ENCODE measurements at regions not wholly inside any gene's neighbourhood (a gene's known extent, or its start where the extent isn't known, plus 50 kb on each side); places are given as distances from the start of the nearest gene placed in this dataset.

DNA sequence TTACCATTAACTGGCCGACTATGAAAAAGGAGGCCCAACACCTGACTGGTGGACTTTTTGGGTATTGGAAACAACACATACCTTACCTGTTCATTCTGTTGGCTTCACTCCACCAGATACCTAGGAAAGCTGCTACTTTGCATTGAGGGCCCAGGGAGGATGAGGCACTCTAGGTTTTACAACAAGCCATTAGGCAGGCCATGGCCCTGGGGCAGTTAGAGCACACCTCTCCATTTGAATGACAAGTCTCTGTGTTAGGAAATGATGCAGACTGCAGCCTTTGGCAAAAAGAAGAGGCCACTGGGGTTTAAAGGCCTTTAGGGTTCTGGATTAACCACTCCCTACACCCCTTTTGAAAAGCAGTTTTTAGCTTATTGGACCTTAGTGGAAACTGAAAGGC lies 144.3 kb downstream of the OR2B2 start:
- Mint-ChIP-seq H3K27ac (no peak overlapping the region), H3K36me3 (ENCODE audit: low read depth) (no peaks in the 10 kb centered on the region), H3K4me1 (peaks cover 16% of the 10 kb centered on the region), H3K27me3 (peaks cover 3% of the 10 kb centered on the region), H3K4me3 (no peak overlapping the region), H3K9me3 (no peaks in the 10 kb centered on the region)
- ChIA-PET CTCF (interaction anchor here (1.5 kb wide), 1 partner anchor 128 kb away, joined by 6 read pairs; no protein-coding TSS in a partner anchor), POLR2A (no interaction called here)
- intact Hi-C loops (cut with micrococcal nuclease) = no loop called here
- no peak for DNase-seq
- ATAC-seq (ENCODE audit: low read depth) = no peak
- TF ChIP-seq, protein P1, sequence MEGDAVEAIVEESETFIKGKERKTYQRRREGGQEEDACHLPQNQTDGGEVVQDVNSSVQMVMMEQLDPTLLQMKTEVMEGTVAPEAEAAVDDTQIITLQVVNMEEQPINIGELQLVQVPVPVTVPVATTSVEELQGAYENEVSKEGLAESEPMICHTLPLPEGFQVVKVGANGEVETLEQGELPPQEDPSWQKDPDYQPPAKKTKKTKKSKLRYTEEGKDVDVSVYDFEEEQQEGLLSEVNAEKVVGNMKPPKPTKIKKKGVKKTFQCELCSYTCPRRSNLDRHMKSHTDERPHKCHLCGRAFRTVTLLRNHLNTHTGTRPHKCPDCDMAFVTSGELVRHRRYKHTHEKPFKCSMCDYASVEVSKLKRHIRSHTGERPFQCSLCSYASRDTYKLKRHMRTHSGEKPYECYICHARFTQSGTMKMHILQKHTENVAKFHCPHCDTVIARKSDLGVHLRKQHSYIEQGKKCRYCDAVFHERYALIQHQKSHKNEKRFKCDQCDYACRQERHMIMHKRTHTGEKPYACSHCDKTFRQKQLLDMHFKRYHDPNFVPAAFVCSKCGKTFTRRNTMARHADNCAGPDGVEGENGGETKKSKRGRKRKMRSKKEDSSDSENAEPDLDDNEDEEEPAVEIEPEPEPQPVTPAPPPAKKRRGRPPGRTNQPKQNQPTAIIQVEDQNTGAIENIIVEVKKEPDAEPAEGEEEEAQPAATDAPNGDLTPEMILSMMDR (IDR thresholded peaks at IDR 0.05) = no peak

DNA sequence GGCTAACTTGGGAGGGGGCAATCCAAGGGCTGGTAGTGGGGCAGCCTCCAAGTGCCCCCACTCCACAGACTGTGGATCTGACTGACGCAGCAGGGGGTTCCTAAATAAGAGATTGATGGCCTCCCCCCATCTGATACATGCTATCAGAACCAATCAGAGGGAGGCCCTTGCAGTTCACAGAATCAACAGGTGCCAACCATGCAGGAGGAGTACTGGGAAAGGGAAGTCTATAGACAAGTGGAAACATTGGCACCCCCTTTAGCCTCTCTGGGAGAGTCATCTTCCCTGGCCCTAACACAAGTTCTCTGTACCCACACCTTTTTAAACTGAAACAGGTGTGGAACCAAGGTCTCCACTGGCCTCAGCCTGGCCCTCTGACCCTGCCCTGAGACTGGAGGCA lies 145.8 kb downstream of the OR2B2 start:
- H3K4me1 Mint-ChIP-seq = peaks cover 6% of the 10 kb centered on the region
- ChIA-PET POLR2A (no interaction called here), CTCF (interaction anchor here (1.2 kb wide), 1 partner anchor 12 kb away, joined by 4 read pairs; no protein-coding TSS in a partner anchor)
- no peak overlapping the region for H3K27ac Mint-ChIP-seq
- no peaks in the 10 kb centered on the region for H3K9me3 Mint-ChIP-seq
- H3K4me3 Mint-ChIP-seq = no peak overlapping the region
- intact Hi-C loops (cut with micrococcal nuclease) = no loop called here
- TF ChIP-seq, protein P1 (IDR thresholded peaks at IDR 0.05) = no peak
- no peak for DNase-seq
- ATAC-seq (ENCODE audit: low read depth) = no peak
- peaks cover 3% of the 10 kb centered on the region for H3K27me3 Mint-ChIP-seq
- H3K36me3 Mint-ChIP-seq (ENCODE audit: low read depth) = no peaks in the 10 kb centered on the region

DNA sequence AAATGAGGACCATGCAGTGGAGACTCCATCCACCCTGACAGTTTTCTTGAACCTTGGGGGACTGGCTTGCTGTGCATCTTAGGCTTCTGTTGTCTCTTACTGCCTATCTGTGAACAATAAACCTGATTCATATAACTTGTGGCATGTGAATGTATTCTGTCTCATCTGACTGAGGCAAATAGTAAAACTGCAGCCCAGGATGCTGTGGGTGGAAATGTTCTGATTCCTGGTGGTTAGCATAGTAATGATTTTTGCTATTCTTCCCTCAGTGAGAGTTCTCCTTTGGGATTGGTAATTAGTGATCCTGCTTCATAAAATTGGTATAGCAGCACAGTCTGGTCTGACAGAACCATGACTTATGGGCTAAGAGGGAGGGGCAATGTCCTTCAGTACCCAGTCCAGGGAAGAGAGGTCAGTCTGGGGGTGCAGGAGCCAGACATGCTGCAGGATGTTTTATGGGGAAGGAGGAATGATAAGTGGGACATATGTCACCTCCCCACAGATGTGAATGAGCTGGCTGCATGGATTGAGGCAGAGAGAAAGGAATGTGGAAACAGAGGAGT lies 147.1 kb downstream of the OR2B2 start:
- intact Hi-C loops (cut with micrococcal nuclease) = no loop called here
- Mint-ChIP-seq H3K4me3 (no peak overlapping the region), H3K36me3 (ENCODE audit: low read depth) (no peaks in the 10 kb centered on the region), H3K4me1 (peaks cover 13% of the 10 kb centered on the region), H3K27me3 (peaks cover 3% of the 10 kb centered on the region), H3K27ac (no peak overlapping the region), H3K9me3 (no peaks in the 10 kb centered on the region)
- TF ChIP-seq, protein P1 (IDR thresholded peaks at IDR 0.05) = no peak
- CTCF ChIA-PET = interaction anchor here (1.2 kb wide), 1 partner anchor 11 kb away, joined by 4 read pairs; no protein-coding TSS in a partner anchor
- POLR2A ChIA-PET = no interaction called here
- no peak for DNase-seq
- no peak for ATAC-seq (ENCODE audit: low read depth)

DNA sequence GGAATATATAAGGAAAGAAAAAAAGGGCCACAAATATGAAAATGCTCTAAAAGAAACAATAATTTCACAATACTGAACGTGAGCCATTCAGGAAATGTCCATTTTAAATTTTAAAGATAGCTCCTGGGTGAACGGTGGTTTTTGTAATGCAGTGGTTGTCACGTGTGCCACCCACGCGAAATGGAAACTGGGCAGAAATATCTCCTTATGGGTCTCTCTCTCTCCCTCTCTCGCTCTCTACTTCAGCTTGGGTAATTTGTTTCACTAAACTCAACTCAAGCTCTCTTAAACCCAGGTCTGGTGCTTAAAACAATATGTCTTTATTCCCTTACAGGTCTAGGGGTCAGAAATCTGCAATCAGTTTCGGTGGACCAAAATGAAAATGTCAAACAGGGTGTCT lies 150.8 kb downstream of the OR2B2 start:
- no peaks in the 10 kb centered on the region for H3K9me3 Mint-ChIP-seq
- no peak overlapping the region for H3K4me3 Mint-ChIP-seq
- ChIA-PET POLR2A (interaction anchor here (0.6 to 1.5 kb wide), 5 partner anchors 11 to 1488 kb away, joined by 3 to 7 read pairs (median 4); a partner anchor contains a TSS), CTCF (interaction anchor here (1.2 to 1.4 kb wide), 2 partner anchors 9 to 11 kb away, joined by 4 to 5 read pairs; no protein-coding TSS in a partner anchor)
- H3K27me3 Mint-ChIP-seq = peaks cover 3% of the 10 kb centered on the region
- DNase-seq (no peak), ATAC-seq (ENCODE audit: low read depth) (no peak)
- intact Hi-C loops (cut with micrococcal nuclease) = no loop called here
- H3K36me3 Mint-ChIP-seq (ENCODE audit: low read depth) = no peaks in the 10 kb centered on the region
- TF ChIP-seq, protein P1 (IDR thresholded peaks at IDR 0.05) = no peak
- H3K27ac Mint-ChIP-seq = no peak overlapping the region
- H3K4me1 Mint-ChIP-seq = peaks cover 24% of the 10 kb centered on the region

DNA sequence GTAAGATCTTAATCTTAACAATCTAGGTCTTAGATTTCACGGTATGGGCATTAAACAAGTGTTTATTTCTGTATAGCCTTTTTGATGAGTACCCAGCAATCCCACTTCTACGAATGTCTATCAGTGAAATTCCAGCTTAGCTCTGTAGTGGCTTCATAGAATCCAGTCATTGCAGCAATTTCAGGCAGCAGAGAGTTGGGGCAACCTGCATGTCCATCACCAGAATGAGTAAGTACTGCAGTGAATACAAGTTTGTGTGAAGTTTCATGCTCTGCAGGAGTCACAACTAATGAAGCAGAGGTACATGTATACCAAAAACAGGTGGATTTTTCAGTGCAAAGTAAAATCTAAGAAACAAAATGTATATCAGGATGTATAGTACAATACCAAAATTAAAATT lies 151.7 kb downstream of the OR2B2 start:
- ChIA-PET CTCF (interaction anchor here (1.0 to 2.3 kb wide), 3 partner anchors 8 to 34 kb away, joined by 3 to 7 read pairs (median 4); no protein-coding TSS in a partner anchor), POLR2A (interaction anchor here (1.5 kb wide), 1 partner anchor 12 kb away, joined by 6 read pairs; no protein-coding TSS in a partner anchor)
- Mint-ChIP-seq H3K36me3 (ENCODE audit: low read depth) (no peaks in the 10 kb centered on the region), H3K4me3 (no peak overlapping the region), H3K27ac (no peak overlapping the region), H3K9me3 (no peaks in the 10 kb centered on the region), H3K27me3 (peaks cover 3% of the 10 kb centered on the region), H3K4me1 (peaks cover 24% of the 10 kb centered on the region)
- intact Hi-C loops (cut with micrococcal nuclease) = no loop called here
- ATAC-seq (ENCODE audit: low read depth) (no peak), DNase-seq (no peak)
- TF ChIP-seq, protein P1 (IDR thresholded peaks at IDR 0.05) = no peak
